GM21529 (cell line): ENCODE measurements at regions not wholly inside any gene's neighbourhood (a gene's known extent, or its start where the extent isn't known, plus 50 kb on each side); places are given as distances from the start of the nearest gene placed in this dataset.

Experiments
- ATAC-seq: cut with Tn5 transposase; IDR thresholded peaks from one replicate; pipeline ENCODE4 v1.9.1; 2021; ENCODE audit not compliant: unreplicated experiment

- no peak for ATAC-seq
These were observed 279.8 kb downstream of the TNS1 start for GRCh38 chr2:217722883-217723472.

GRCh38 chr2:217717646-217718045 lies 285.1 kb downstream of the TNS1 start:
- ATAC-seq = no peak

GRCh38 chr2:217715484-217715883 lies 287.3 kb downstream of the TNS1 start:
- no peak for ATAC-seq

DNA sequence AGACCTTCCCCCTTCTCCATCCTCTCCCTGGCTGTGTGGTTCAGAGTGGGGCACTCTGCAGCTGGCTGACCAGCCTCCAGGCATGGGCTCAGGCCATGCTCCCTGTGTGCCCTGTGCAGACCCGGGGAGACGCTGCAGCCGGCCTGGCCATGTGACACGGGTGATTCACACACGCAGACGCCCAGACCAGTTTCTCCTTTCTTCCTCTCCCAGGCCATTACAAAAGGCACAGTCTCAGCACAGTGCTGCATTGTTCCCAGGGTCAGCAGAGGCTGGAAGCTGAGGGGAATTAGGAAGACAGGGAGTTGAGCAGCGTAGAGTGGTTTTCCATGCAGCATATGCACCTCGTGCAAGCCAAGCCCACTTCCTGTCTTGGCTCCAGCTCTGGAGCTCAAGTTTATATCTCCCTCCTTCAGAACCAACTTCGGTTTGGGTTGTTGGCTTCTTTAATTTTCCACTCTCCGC lies 288.5 kb downstream of the TNS1 start:
- ATAC-seq = no peak

DNA sequence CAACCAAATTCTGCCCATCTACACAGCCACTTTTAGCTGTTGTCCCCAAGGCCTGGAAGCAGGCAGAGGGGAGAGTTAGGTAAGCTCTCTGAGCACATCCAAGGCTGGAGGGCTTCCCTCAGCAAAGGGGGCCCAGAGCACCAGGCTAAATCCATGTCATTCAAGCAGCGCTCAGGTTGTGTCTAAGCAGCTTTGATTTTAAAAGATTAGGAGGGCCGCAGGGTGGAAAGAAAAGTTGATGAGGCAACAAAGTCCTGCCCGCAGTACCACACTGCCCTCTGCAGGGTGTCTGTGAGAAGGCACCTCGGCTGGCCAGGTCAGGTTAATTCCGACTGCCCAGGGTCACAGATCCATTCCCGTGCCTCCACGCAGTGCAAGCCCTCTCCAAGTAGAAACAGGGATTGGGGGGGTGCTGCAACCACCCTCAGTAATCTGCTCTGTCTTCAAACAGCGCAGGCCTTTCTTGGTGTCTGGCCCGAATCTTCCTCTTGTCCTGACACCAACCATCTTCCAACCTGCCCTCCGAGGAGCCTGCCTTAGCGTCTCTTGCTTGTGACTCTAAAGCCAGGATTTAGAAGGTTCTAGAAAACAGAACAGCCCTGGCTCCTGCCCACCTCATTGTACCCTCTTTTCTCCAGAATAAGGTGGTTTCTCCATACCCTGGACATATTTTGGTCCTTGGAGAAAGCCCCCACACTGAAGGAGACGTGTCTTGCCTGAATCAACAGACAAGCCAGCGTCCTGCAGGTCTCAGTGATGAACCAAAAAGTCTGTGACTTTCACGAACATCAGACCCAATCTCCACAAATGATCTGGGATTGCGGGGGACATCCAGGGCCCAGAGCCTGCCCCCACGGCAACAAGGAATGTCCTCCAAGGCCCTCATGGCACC lies 289.2 kb downstream of the TNS1 start:
- peak; percentile 64 for ATAC-seq

- no peak for ATAC-seq
These were observed 290.4 kb downstream of the TNS1 start for GRCh38 chr2:217712431-217712830.

DNA sequence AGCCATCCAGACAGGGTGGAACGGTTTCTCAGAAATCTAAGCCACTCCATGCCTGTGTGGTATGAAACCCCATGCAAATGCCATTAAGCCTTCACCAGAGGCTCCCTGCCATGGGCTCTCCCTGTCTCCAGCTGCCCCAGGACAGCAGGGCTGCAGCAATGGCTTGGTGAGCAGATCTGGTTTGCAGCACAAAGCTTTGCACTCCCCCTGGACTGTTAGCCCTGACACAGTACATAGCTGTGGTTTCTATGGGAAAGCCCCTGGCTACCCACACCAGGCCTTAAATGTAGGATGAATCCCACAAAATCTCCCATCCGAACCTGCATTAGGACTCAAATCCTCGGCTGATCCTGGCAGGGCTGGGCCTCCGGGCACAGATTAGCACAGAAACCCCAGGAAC lies 291.6 kb downstream of the TNS1 start:
- no peak for ATAC-seq

GRCh38 chr2:217710211-217710765 lies 292.5 kb downstream of the TNS1 start:
- ATAC-seq = no peak

DNA sequence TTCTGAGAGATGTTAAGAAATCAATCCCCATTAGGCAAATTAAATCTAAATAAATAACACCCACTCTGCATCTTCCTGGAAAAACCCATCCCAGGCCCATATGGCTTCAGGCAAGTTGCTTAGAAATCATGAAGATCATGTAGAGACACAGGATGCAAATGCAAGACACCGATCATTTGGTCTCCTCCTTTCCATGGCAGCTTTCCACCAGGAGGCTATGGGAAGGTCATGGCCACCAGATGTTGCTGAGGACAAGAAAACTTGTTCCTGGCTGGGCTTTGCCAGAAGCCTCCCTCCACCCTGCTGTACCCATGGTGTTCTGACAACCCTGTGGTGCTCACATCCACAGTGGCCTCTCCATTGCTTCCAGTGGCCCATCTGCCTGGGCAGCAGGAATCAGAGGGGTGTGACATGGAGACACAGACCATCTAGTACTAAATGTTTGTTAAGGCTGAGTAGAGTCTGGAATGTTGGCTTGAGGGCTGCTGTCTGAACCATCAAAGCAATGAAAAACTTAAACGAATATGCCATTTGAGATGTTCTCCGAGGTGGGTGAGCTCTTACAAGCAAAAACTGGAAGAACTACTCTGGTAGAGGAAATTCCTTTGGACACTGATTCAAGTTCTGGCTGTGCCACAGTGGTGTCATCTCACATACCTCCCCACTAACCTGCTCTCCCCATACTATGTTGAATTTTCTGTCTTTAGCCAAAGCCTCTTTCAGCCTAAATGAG lies 293.2 kb downstream of the TNS1 start:
- no peak for ATAC-seq

DNA sequence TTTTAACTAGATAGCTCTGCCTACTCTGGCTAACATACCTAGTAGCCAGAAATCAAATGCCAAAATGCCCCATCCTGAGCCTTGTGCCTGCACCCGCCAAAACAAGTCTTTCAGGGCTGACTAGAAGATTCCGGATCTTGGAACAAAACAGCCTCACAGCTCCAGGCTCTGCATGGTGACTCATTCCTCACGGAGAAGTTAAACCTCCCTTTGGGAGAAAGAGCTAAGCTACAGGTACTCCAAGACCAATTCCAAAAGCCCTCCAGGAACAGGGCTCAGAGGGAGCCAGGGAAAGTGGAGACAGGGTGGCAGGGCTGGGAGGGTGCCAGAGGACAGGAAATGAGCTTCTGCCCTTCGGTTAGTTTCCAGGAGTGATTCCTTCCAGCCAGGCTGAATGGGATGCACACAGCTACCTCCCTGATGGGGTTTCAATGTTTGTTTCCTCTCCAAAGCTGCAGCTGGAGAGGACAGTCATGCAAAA lies 295.6 kb downstream of the TNS1 start:
- no peak for ATAC-seq

DNA sequence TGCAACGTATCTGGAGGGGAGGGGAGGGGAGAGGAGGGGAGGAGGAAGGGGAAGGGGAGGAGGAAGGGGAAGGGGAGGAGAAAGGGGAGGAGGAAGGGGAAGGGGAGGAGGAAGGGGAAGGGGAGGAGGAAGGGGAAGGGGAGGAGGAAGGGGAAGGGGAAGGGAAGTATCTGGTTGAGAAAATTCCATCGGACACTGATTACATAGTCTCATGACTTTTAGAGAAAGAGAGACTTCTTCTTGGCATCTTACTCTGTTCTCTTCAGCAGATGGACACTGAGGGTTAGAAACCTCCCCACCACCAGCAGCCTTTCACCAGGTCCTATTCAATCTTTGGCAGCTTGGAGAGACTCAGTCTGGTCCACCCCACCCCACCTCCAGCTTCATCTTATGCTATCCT lies 296.3 kb downstream of the TNS1 start:
- ATAC-seq = no peak

DNA sequence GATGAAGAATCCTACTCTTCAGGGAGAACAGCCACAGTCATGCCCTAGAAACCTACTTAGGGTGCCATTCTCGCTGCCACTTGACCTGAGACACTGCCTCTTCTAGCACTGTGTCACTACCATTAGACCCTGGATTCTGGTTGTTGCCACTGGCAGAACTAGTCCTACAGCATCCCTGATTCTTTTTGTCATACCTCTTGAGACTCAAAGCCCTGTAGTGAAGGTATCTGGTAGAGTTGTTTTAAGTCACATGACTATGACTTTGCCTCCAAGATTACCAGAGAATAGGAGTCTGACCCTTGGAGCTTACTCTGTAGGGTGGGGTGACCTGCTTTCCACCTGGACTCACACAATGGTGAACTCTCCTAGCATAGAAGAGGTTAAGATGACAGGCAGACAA lies 296.7 kb downstream of the TNS1 start:
- no peak for ATAC-seq

DNA sequence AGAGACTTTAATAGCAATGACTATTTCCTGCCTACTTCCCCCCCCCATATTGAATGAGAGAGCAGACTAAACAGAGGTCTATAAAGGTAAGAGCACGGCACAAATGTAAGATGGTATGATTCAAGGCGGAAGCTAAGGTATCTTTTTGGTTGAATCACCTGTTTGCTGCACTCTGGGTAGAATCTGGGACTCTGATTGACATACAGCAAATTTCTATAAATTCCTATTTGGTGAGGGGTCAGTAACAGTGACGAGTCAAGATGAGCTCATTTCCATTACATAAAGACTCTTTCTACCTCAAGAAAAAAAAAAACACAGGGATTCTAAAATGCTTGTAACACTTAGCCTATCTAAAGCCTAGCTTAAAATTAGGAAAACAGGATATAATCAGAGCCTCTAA lies 297.3 kb downstream of the TNS1 start:
- ATAC-seq = no peak

DNA sequence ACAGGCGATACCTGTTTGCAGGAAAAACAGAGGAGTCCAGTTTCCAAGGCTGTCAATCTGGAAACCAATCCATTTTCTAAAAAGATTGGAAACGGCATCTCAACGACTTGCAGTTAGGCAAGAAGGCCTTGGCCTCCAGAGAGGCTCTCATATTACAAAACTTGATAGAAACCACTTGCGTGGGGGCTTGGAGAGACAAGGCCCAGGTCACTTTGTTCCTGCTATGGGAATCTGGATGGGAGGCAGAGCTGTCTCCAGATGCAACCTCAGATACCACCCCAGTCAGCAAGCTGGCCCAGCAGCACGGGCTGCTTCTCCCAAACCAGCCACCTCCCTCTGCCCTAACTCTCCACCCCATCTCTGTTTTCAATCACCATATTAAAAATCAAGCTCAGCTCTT lies 298.8 kb downstream of the TNS1 start:
- ATAC-seq = no peak

DNA sequence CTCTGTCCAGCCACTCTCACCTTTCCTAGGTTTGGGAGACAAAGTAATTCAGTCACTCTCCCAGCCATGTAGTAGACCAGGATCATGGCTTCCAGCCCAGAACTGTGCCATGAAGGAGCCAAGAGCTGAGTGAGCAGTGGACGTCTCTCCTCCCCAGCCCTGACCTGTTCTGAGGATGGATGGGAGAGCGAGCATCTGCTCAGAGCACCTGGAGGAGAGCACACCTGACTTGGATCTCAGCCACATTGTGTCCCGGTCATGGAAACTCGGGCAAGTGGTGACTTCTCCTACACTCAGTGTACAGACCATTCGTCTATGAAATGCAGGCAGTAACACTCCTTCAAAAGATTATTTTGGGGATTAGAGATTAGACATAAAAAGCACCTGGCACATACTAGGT lies 299.7 kb downstream of the TNS1 start:
- no peak for ATAC-seq

DNA sequence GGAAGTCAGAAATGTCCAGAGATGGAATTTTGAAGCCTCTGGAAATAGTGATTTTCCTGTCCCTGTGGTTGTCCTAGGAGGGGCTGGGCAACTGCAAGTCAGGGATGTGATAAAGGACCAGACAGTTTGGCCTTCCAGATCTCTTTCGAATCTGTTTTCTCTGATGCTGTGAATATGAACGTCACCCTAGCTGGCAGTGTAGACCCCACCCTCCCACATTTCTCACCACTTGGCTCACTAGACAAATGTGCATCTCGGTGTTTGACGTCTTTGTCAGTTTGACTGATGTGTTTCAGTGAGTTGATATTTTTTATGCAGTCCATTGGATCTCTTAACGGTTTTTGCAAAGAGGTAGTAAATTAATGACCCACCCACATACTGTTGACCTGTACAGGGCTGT lies 301.2 kb downstream of the TNS1 start:
- no peak for ATAC-seq

DNA sequence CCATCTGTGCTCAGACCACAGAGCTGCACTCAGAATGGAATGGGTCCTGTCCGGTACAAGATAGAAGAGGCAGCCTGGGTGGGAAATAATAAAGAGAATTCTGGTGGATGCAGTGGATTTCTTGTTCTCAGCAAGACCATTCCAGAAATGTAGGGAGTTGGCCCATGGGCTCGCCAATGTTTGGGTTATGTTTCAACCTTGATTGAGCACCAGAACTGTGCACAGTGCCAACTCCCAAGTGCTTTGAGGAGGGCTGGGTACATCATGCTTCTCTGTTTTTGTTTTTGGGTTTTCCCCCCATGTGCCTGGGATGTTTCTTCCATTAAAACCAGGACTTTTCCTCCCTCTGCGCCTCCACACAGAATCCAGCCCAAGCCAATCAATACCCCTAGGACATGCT lies 304.1 kb downstream of the TNS1 start:
- no peak for ATAC-seq

DNA sequence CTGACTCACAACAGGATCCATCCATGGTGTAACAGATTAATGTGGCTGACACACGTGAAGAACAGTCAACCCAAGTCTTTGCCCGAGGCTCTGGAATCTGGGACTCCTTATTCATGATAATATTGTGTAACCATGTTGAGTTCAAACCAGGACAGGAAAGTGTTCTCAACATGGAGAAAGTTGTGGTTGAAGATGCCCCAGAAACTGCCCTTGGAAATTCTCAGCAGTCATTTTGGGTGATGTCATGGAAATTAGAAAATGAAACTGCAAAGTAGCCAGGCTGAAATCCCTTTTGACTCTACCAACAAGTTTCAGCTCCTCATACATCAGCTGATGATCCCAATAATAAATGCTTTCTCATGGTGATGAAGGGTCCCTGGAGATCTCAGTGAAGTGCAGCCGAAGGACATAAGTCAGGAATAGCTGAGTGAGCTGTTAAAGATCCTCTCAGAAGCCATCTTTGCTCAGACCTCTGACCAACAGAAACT lies 307.7 kb downstream of the TNS1 start:
- no peak for ATAC-seq

DNA sequence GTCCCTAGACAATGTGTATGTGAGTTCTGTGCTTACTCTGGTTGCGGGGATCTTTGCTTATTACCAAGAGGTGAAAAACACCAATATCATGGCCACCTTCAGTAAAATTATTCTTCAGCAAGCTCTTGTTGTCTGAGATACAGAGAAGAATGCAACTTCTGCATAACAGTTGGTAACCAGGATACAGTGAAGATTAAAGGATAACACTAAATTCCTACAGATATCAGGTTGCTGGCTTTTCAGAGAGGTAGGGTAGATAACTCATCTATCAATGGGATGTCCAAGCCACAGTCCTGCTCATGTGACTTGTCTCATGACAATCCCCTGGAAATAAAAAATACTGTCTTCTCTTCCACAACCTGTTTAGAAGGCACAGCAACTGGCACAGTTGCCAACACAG lies 308.5 kb downstream of the TNS1 start:
- no peak for ATAC-seq

- ATAC-seq = no peak
These were observed 309.4 kb downstream of the TNS1 start for GRCh38 chr2:217693363-217693762.

GRCh38 chr2:217691920-217692666 lies 310.7 kb downstream of the TNS1 start:
- no peak for ATAC-seq
